Gastrocnemius medialis (tissue), 4 donors: ENCODE measurements at regions not wholly inside any gene's neighbourhood (a gene's known extent, or its start where the extent isn't known, plus 50 kb on each side); places are given as distances from the start of the nearest gene placed in this dataset.

Experiments
- ATAC-seq, 2 donors: fragments of 150-250 bp; one replicate each; pipeline ENCODE4 v1.9.1; 2016
- DNase-seq, 2 donors: peaks; one replicate each; pipeline ENCODE4 v3.0.0-alpha.2; 2019
- H3K27ac ChIP-seq, 4 donors: fragments of 200-600 bp; sonication (generic); 1 replicate in 1 of 4; 2 replicates in 3 of 4; pipeline ENCODE4 v1.5.1; 2016 to 2018; ENCODE audit warnings: mild to moderate bottlenecking in 2 of 4, moderate library complexity in 1 of 4
- H3K27me3 ChIP-seq, 3 donors: fragments of 200-600 bp; sonication (generic) in 2 of 3; 1 replicate in 1 of 3; 2 replicates in 2 of 3; pipeline versions ENCODE4 v1.5.1 to v1.6.0; 2016 to 2019; ENCODE audit warnings: mild to moderate bottlenecking in 1 of 3, moderate library complexity in 1 of 3
- H3K36me3 ChIP-seq, 2 donors: fragments of 200-600 bp; sonication (generic) in 1 of 2; one replicate each; pipeline ENCODE4 v1.5.1; 2017 to 2018
- H3K4me1 ChIP-seq, 2 donors: fragments of 200-600 bp; sonication (generic) in 1 of 2; one replicate each; pipeline ENCODE4 v1.5.1; 2016 to 2017; ENCODE audit warnings: mild to moderate bottlenecking in 2 of 2
- H3K4me3 ChIP-seq, 4 donors: fragments of 200-600 bp; sonication (generic) in 3 of 4; 1 replicate in 1 of 4; 2 replicates in 3 of 4; pipeline ENCODE4 v1.5.1; 2016 to 2019; ENCODE audit warnings: mild to moderate bottlenecking in 2 of 4
- H3K9me3 ChIP-seq, 3 donors: fragments of 200-600 bp; sonication (generic) in 2 of 3; 1 replicate in 1 of 3; 2 replicates in 2 of 3; pipeline ENCODE4 v1.5.1; 2016 to 2019
- CTCF ChIP-seq, 5 experiments: fragments of 450-650 bp in 3 of 5; fragments of 200-600 bp in 2 of 5; sonication (generic) in 2 of 5; IDR thresholded peaks in 4 of 5; conservative IDR thresholded peaks in 1 of 5; 1 replicate in 4 of 5; 2 replicates in 1 of 5; pipeline ENCODE4 v1.5.1; 2016 to 2019; ENCODE audit warnings: antibody characterized with exemption in 5 of 5, mild to moderate bottlenecking in 3 of 5, moderate library complexity in 3 of 5
- POLR2A ChIP-seq, 2 donors: fragments of 450-650 bp; IDR thresholded peaks; one replicate each; pipeline ENCODE4 v1.6.1; 2017; ENCODE audit warnings: antibody characterized with exemption in 2 of 2, mild to moderate bottlenecking in 2 of 2, moderate library complexity in 2 of 2
- in situ Hi-C, 4 donors: fragments of 200-750 bp; cut with MboI; loops; one replicate each; pipeline versions ENCODE4 v1.15.0 to v1.8.0; 2017; ENCODE audit warnings: low sequenced_read_pairs in 4 of 4
- intact Hi-C: fragments of 100-400 bp; cut with DNase I; formaldehyde crosslinking; loops from one replicate; pipeline ENCODE4 v1.15.1; 2023; ENCODE audit warnings: low total_unique reads

GRCh38 chr12:93010461-93010860, 81.4 kb upstream of the EEA1 start:
- Histone ChIP-seq H3K36me3 (no peaks in the 10 kb centered on the region), H3K4me1 (no peaks in the 10 kb centered on the region), H3K27ac (no peak overlapping the region), H3K4me3 (no peak overlapping the region), H3K27me3 (no peaks in the 10 kb centered on the region), H3K9me3 (no peaks in the 10 kb centered on the region)
- no peak for DNase-seq
- no peak for TF ChIP-seq POLR2A (IDR thresholded peaks at IDR 0.05)
- ATAC-seq: no peak
- in situ Hi-C loops (no loop called here), intact Hi-C loops (no loop called here)

GRCh38 chr12:93011100-93011499, 82.0 kb upstream of the EEA1 start:
- no peak overlapping the region for H3K4me3 ChIP-seq
- ATAC-seq: no peak
- intact Hi-C loops (no loop called here), in situ Hi-C loops (no loop called here)
- H3K9me3 ChIP-seq: no peaks in the 10 kb centered on the region
- no peaks in the 10 kb centered on the region for H3K4me1 ChIP-seq
- TF ChIP-seq POLR2A (IDR thresholded peaks at IDR 0.05) (no peak), CTCF (IDR thresholded peaks at IDR 0.05 in 4 of 5, conservative IDR thresholded peaks at IDR 0.05 in 1 of 5) (no peak)
- DNase-seq: no peak
- H3K27ac ChIP-seq: no peak overlapping the region
- H3K27me3 ChIP-seq: no peaks in the 10 kb centered on the region
- no peaks in the 10 kb centered on the region for H3K36me3 ChIP-seq

DNA sequence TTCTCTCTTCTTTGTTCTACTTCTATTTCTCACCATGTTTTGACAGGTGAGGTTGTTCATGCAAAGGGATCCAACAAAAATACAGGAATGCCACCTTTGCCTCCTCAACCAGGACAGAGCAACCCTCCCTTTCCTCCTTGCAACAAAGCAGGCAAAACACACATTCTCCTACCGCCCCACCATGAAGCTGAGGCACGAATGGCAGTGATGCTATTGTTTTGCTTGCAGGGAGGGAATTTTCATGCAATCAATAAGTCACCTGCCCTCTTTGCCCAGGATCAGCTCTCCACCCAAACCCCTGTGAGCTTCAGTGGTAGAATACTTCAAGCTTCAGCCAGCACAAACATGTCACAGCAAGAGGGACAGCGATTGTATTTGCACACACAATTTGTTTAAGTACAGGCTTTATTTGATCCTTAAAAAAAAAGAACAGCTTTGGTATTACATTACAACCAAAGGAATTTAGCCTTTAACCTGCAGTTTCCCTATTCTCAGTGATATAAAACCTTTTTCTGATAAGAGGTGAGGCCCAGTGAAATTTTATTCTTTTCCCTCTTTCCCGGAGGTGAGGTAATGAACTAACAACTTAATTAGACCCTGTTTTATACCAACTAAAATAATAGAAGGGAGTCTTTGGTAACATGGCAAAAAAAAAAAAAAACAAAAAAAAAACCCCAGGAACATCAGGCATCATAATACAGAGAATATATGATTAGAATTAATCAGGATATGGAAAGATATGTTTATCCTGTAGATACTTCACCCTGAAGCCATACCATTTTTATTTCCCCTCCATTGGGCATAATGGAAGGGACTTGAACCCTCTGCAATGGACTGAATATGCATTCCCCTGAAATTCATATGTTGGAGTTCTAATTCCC, 87.0 kb upstream of the EEA1 start:
- intact Hi-C loops: no loop called here
- no peaks in the 10 kb centered on the region for H3K4me1 ChIP-seq
- DNase-seq: no peak
- no peak overlapping the region for H3K27ac ChIP-seq
- in situ Hi-C loops: no loop called here
- no peak overlapping the region for H3K4me3 ChIP-seq
- H3K27me3 ChIP-seq: no peaks in the 10 kb centered on the region
- ATAC-seq: no peak
- TF ChIP-seq POLR2A (IDR thresholded peaks at IDR 0.05) (no peak), CTCF (IDR thresholded peaks at IDR 0.05 in 4 of 5, conservative IDR thresholded peaks at IDR 0.05 in 1 of 5) (no peak)
- no peaks in the 10 kb centered on the region for H3K36me3 ChIP-seq
- no peaks in the 10 kb centered on the region for H3K9me3 ChIP-seq

DNA sequence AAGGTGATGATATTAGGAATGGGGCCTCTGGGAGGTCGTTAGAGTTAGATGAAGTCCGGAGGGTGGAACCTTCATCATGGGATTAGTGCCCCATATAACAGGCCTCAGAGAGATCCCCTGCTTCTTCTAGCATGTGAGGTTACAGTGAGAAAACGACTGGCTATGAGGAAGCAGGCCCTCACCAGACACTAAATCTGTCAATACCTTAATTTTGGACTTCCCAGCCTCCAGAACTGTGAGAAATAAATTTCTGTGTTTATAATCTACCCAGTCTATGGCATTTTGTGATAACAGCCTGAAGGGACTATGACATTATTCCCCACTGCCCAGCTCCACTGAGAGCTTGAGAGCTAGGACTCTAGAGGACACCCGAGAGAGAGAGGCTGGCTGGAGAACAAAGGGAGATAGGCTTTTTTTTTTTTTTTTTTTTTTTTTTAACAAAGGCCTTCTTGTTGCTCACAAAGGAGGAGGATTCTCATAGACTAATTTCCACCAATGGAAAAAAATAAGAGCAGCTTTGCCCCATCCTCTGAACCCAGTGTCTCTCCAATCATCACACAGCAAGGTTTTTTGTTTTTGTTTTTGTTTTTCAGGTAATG, 87.8 kb upstream of the EEA1 start:
- in situ Hi-C loops: no loop called here
- Histone ChIP-seq H3K4me3 (no peak overlapping the region), H3K36me3 (no peaks in the 10 kb centered on the region), H3K27me3 (no peaks in the 10 kb centered on the region), H3K4me1 (no peaks in the 10 kb centered on the region), H3K9me3 (no peaks in the 10 kb centered on the region), H3K27ac (no peak overlapping the region)
- intact Hi-C loops: no loop called here
- no peak for ATAC-seq
- DNase-seq: no peak
- no peak for TF ChIP-seq POLR2A (IDR thresholded peaks at IDR 0.05)
- no peak for TF ChIP-seq CTCF (IDR thresholded peaks at IDR 0.05 in 4 of 5, conservative IDR thresholded peaks at IDR 0.05 in 1 of 5)

GRCh38 chr12:93018610-93019009, 89.5 kb upstream of the EEA1 start:
- no peaks in the 10 kb centered on the region for H3K9me3 ChIP-seq
- in situ Hi-C loops: no loop called here
- intact Hi-C loops: no loop called here
- no peaks in the 10 kb centered on the region for H3K27me3 ChIP-seq
- no peaks in the 10 kb centered on the region for H3K4me1 ChIP-seq
- no peak for ATAC-seq
- no peaks in the 10 kb centered on the region for H3K36me3 ChIP-seq
- TF ChIP-seq CTCF (IDR thresholded peaks at IDR 0.05 in 4 of 5, conservative IDR thresholded peaks at IDR 0.05 in 1 of 5): no peak
- no peak for TF ChIP-seq POLR2A (IDR thresholded peaks at IDR 0.05)
- H3K4me3 ChIP-seq: no peak overlapping the region
- no peak overlapping the region for H3K27ac ChIP-seq
- no peak for DNase-seq
